Chondrocyte (in vitro differentiated cells): ENCODE measurements at regions not wholly inside any gene's neighbourhood (a gene's known extent, or its start where the extent isn't known, plus 50 kb on each side); places are given as distances from the start of the nearest gene placed in this dataset.
"Not testable (repeated sequence)": the region's sequence is repeated elsewhere in the genome, so short reads cannot be mapped to it uniquely, and the experiment has no call there.

ENCODE experiments used
- DNase-seq: peaks from one replicate; pipeline ENCODE4 v3.0.0; 2021; ENCODE audit warnings: mixed read lengths, low spot score
- H3K27ac Mint-ChIP-seq: one replicate; pipeline ENCODE4 v1.8.0; 2021; ENCODE audit warnings: mild to moderate bottlenecking, moderate library complexity, mixed read lengths; ENCODE audit not compliant: unreplicated experiment
- H3K27me3 Mint-ChIP-seq: 2 replicates; pipeline ENCODE4 v1.8.0; 2021; ENCODE audit warnings: low read depth, mixed read lengths
- H3K36me3 Mint-ChIP-seq: 2 replicates; pipeline ENCODE4 v1.8.0; 2021; ENCODE audit warnings: low read depth, mixed read lengths
- H3K4me1 Mint-ChIP-seq: 2 replicates; pipeline ENCODE4 v1.8.0; 2021; ENCODE audit warnings: low read depth, mild to moderate bottlenecking, mixed read lengths
- H3K4me3 Mint-ChIP-seq: one replicate; pipeline ENCODE4 v1.8.0; 2021; ENCODE audit warnings: mild to moderate bottlenecking, moderate library complexity, mixed read lengths; ENCODE audit not compliant: unreplicated experiment
- H3K9me3 Mint-ChIP-seq: 2 replicates; pipeline ENCODE4 v1.8.0; 2021; ENCODE audit warnings: low read depth, mixed read lengths
- TF ChIP-seq, protein P1 (sequence below): fragments of 200-600 bp; sonication (generic); IDR thresholded peaks from 2 replicates; pipeline ENCODE4 v1.5.0; 2021; ENCODE audit warnings: antibody characterized with exemption, mild to moderate bottlenecking, moderate library complexity

DNA sequence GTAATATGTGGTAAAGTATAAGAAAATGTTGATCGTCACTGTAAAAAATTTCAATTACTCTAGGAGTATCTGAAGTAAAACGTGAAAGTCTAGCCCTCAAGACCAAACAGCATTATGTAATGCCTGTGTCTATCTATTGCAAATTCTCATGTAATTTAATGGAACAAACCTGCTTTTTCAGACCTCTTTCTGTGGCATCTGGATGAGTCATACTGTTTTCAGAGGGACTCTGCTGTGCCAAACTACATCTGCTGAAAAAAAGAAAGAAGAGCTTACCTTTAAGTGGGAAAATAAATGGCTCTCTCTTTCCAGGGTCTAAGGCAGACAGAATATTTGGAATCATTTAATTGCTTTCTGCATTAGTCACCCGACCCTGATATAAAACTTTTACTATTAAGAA is 89.8 kb upstream of the ARMCX2 start:
- no peaks in the 10 kb centered on the region for H3K36me3 Mint-ChIP-seq
- TF ChIP-seq, protein P1, sequence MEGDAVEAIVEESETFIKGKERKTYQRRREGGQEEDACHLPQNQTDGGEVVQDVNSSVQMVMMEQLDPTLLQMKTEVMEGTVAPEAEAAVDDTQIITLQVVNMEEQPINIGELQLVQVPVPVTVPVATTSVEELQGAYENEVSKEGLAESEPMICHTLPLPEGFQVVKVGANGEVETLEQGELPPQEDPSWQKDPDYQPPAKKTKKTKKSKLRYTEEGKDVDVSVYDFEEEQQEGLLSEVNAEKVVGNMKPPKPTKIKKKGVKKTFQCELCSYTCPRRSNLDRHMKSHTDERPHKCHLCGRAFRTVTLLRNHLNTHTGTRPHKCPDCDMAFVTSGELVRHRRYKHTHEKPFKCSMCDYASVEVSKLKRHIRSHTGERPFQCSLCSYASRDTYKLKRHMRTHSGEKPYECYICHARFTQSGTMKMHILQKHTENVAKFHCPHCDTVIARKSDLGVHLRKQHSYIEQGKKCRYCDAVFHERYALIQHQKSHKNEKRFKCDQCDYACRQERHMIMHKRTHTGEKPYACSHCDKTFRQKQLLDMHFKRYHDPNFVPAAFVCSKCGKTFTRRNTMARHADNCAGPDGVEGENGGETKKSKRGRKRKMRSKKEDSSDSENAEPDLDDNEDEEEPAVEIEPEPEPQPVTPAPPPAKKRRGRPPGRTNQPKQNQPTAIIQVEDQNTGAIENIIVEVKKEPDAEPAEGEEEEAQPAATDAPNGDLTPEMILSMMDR = no peak
- peak overlapping the region; percentile 50 for H3K27ac Mint-ChIP-seq
- H3K9me3 Mint-ChIP-seq = peaks cover 9% of the 10 kb centered on the region
- H3K4me3 Mint-ChIP-seq = no peak overlapping the region
- DNase-seq = no peak
- H3K4me1 Mint-ChIP-seq = peaks cover 32% of the 10 kb centered on the region
- H3K27me3 Mint-ChIP-seq = peaks cover 2% of the 10 kb centered on the region

DNA sequence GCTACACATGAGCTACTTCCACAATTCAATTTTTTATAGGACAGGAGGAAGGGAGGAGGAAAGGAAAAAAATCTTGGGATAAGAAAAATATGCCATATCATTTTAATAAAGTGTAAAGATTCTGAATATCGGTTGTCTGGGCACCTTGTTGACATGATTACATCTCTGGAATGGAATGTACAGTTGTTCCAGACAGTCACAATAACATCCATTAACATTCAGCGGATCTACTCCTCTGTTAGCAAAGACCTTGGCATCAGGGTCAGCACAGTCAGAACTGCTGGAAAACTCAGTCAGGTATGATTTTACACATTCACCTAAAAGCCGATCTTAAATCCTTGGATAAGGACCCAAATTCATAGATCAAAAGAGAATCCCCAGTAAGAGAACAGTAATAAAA is 85.4 kb upstream of the ARMCX2 start:
- DNase-seq = no peak
- no peaks in the 10 kb centered on the region for H3K27me3 Mint-ChIP-seq
- TF ChIP-seq, protein P1 = no peak
- H3K9me3 Mint-ChIP-seq = no peaks in the 10 kb centered on the region
- peak overlapping the region; percentile 93 for H3K27ac Mint-ChIP-seq
- no peaks in the 10 kb centered on the region for H3K36me3 Mint-ChIP-seq
- H3K4me3 Mint-ChIP-seq = peak overlapping the region; percentile 58
- H3K4me1 Mint-ChIP-seq = peaks cover 46% of the 10 kb centered on the region

DNA sequence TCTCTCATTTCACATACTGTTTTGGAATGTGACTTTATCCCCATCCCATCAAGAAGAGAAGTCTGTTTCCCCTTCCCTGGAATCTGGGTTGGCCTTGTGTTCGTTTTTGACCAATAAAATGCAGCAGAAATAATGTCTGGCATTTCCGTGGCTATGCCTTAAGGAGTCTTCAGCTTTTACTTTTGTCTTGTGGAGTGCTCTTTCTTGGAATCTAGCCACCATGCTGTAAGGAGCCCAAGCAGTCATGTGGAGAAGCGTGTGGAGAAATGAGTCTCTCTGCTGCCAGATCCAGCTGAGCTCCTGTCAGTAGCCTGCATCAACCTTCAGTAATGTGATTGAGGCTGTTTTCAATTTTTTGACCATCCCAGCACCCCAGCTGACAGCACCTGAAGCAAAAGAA is 84.4 kb upstream of the ARMCX2 start:
- TF ChIP-seq, protein P1 = no peak
- Mint-ChIP-seq H3K27ac (peak overlapping the region; percentile 93), H3K9me3 (no peaks in the 10 kb centered on the region)

DNA sequence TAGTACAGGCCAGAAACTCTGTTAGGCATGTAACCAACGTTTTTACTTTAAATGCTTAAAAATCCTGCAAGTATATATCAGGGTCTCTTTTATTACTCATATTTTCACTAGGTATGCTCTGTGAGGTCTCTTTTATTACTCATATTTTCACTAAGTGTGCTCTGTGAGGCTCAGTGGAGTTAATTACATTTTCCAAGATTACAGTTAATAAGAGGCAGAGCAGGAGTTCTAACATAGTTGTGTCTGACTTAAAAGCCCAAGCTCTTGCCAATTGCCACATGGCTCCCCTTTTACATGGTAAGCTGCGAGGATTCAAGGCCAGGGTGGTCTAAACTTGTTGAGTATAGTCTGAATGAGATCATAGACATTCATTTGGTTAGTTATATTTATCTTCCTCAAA is 81.0 kb upstream of the ARMCX2 start:
- TF ChIP-seq, protein P1 = no peak
- Mint-ChIP-seq H3K4me3 (no peak overlapping the region), H3K27me3 (no peaks in the 10 kb centered on the region), H3K4me1 (peaks cover 25% of the 10 kb centered on the region), H3K36me3 (no peaks in the 10 kb centered on the region), H3K9me3 (peaks cover 2% of the 10 kb centered on the region), H3K27ac (peak overlapping the region; percentile 6)
- DNase-seq = no peak

More for the DNA sequence above, 84.4 kb upstream of the ARMCX2 start:
- Mint-ChIP-seq H3K36me3 (no peaks in the 10 kb centered on the region), H3K27me3 (no peaks in the 10 kb centered on the region), H3K4me3 (peak overlapping the region; percentile 58), H3K4me1 (peaks cover 36% of the 10 kb centered on the region)
- DNase-seq = no peak

DNA sequence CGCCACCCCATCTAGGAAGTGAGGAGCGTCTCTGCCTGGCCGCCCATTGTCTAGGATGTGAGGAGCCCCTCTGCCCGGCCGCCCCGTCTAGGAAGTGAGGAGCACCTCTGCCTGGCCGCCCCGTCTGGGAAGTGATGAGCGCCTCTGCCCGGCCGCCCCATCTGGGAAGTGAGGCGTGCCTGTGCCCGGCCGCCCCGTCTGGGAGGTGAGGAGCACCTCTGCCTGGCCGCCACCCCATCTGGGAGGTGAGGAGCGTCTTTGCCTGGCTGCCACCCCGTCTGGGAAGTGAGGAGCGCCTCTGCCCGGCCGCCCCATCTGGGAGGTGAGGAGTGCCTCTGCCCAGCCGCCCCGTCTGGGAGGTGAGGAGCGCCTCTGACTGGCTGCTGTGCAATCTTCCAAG is 79.2 kb upstream of the ARMCX2 start:
- not testable (repeated sequence) for H3K36me3 Mint-ChIP-seq, H3K4me3 Mint-ChIP-seq, H3K27me3 Mint-ChIP-seq, H3K4me1 Mint-ChIP-seq, H3K9me3 Mint-ChIP-seq, H3K27ac Mint-ChIP-seq
- DNase-seq = peak; percentile 86

DNA sequence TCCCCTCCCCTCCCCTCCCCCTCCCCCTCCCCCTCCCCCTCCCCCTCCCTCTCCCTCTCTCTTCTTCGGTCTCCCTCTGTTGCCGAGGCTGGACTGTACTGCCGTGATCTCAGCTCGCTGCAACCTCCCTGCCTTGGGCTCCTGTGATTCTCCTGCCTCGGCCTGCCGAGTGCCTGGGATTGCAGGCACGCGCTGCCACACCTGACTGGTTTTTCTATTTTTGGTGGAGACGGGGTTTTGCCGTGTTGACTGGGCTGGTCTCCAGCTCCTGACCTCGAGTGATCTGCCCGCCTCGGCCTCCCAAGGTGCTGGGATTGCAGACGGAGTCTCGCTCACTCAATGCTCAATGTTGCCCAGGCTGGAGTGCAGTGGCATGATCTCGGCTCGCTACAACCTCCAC is 78.8 kb upstream of the ARMCX2 start:
- not testable (repeated sequence) for DNase-seq, H3K27me3 Mint-ChIP-seq, H3K4me3 Mint-ChIP-seq, H3K27ac Mint-ChIP-seq, H3K36me3 Mint-ChIP-seq, H3K9me3 Mint-ChIP-seq, H3K4me1 Mint-ChIP-seq
